ENCODE measurements at regions not wholly inside any gene's neighbourhood (a gene's known extent, or its start where the extent isn't known, plus 50 kb on each side); places are given as distances from the start of the nearest gene placed in this dataset.
A peak's percentile ranks its signal among the peaks of the same experiment; 100 is the strongest.
"Not testable (repeated sequence)": the region's sequence is repeated elsewhere in the genome, so short reads cannot be mapped to it uniquely, and the experiment has no call there.

DNA sequence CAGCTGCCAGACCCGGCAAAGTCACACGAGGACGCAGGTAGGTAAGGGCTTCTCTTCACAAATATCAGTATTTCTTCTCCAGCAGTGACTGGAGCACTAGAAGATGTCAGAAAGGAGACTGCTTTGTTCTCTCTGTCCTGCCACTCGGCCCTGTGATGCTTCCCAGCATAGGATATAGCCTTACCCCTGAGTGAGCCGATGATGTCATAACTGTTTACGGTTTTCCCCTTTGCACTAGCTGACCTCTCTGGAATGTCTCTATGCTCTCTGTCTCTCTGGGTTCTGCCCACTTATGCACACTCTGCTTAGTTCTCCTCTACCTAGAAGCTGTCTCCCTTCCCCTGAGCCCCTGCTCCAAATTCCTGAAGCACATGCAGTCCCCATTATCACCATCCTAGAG, 167.5 kb upstream of the PODXL start:
- no peak for DNase-seq

DNA sequence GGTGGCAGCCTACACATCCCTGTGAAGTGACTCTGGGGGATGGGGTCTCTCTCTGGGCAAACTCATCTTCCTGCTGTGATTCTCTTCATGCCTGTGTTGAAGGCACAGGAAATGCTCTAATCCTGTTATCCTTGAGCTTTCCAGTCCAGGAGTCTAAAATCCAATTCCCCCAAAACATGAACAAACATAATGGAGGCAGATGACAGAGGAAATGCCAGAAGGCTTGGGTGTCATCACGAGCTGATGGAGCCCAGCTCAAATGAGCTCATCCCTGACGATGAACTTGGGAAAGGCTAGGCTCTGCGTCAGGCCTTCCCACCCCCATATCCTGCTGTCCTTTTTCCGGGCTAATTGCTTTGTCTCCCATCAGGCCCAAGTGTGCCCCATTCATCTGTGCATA, 165.9 kb upstream of the PODXL start:
- no peak for DNase-seq

DNA sequence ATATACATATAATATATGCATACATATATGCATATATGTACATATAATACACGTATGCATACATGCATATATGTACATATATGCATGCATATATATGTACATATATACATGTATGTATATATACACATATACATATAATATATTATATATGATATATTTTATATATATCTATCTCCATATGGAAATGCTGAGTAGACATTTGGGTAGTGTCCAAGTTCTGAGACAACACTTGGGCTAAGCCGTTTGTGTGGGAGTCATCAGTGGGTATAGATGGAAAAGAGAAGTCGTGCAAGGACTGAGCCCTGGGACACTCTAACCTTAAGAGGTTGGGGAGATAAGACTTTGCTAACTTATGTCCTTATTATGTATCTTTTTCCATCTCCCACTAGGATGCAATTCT, 165.2 kb upstream of the PODXL start:
- no peak for DNase-seq

DNA sequence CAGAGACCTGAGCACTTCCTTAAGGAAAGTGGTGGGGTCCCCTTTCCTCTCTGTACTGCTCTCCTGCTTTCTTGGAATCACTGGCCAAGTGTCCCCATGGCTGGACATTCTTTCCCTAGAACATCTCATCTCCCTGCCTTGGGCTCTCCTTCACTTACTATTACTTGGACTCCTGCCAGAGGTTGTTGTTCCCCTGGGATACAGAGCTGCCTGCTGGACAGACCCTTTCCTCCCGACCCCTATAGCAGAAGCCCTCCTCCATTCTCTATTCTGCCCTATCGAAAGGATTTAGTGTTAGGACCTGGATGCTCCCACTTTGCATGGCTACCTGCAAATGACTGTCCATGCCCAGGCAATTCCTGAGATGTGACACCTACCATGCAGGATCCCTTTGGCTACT, 164.3 kb upstream of the PODXL start:
- no peak for DNase-seq

DNA sequence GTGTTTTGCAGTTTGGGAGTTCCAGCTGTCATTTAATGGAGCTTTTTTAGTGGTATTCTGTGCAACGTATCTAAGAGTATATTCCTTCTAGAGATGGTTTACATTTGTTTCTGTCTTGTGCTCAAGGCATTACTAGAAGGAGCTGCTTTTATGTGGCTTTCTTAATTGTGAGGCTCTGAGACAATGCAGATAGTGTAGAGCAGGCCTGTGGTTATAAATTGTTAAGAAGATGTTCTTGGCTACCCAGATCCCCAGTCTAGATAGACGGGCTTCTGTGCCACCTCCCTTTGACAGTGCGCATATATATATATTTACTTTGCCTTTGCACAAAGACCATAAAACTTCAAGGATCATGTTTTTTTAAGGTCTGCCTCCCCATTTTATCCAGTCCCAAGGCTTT, 160.8 kb upstream of the PODXL start:
- DNase-seq: no peak

DNA sequence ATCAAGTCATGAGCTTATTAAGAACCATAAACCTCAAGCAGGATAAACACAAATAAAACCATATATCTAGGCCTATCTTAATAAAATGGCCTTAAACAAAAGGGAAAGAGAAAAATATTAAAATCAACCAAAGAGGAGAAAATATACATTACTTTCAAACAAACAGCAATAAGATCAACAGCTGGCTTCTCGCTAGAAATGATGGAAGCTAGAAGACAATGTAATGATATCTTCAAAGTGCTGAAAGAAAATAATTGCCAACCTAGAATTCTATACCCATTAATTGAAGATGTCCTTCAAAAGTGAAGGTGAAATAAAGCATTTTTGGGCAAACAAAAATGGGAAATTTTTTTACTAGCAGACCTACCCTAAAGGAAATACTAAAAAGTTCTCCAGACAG, 142.9 kb upstream of the PODXL start:
- DNase-seq: no peak

DNA sequence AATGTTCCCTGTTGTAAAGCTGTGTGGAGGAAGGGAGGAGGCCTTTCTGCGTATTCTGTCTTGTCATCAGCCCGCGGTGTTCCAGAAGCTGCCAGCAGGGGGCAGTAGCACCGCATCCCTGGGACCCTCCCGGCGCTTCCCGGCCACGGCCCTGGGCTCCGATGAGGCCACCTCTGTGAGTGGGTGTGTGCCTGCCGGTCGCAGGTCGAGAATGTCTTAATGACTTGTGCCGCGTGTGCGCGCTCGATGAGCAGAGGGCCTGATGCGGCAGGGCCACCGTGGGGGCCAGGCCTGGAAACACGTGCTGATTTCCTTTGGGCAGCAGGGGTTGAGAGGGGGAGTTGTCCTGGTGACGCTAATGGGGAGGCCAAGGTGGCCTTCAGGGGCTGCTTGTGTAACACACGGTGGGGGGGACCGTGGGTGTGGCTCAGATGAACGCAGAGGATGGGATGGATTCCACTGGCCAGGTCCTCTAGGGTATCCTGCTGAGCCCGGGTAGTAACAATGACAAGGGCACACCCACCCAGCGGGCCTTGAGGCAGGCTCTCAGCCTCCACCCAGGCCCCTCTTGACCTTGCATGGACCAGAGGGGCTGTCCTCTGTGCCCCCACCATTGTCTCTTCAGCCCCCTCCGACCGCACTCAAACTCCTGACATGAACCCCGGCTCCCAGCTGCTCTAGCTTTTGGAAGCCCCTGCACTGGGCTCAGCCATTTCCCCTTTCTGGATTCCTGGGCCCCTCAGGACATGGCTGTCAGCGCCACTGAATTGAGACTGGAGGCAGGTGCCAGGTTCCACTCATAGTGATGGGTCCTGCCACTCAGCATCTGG, 135.9 kb upstream of the PODXL start:
- peak; percentile 44 to 65 (median 52) for DNase-seq

DNA sequence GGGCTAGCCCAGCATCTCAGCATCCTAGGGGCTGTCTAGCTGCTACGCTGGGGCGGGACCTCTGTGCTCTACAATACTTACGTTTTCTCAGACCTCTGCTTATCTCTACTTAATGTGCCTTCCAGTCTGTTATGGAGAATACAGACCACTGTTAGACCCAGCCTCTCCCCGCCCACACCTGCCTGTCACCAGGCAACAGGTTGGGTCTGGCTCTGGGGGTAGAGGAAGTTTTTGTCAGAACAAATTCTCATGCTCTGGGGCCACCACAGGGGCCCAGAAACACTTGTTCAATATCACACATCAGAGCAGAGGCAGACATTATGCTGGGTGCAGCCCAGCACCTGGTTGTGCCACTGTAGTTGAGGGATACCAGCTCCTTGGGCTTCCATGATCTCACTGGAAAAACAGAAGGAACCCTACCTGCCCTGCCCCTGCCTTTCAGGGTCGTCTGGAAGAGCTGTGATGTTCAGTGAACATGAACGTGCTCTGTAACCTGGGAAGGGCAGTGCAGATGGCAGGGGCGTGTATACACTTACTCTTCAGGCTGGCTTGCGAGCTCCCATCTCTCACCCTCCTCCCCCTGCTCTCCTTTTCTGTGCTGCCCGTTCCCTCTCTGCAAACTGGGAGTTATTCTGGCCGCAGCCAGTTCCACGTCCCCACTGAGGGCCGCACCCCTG, 135.2 kb upstream of the PODXL start:
- DNase-seq: no peak

DNA sequence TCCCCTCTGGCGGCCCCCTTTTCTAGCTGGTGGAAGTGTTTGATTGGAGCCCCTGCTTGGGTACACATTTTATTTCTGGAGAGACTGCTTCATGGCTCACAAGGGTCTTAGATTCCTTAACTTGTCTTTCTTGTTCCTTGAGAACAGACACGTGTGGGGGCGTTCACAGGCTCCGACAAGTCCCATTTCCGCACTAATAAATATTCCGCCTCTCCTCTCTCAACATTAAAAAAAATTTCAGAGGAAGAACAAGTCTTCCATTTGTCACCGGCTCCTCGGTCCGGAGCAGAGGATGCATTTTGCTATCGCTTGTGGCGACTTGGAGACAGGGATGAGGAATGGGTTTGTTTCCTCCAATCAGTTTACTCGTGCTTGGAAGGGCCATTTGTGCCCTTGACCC, 134.0 kb upstream of the PODXL start:
- no peak for DNase-seq

DNA sequence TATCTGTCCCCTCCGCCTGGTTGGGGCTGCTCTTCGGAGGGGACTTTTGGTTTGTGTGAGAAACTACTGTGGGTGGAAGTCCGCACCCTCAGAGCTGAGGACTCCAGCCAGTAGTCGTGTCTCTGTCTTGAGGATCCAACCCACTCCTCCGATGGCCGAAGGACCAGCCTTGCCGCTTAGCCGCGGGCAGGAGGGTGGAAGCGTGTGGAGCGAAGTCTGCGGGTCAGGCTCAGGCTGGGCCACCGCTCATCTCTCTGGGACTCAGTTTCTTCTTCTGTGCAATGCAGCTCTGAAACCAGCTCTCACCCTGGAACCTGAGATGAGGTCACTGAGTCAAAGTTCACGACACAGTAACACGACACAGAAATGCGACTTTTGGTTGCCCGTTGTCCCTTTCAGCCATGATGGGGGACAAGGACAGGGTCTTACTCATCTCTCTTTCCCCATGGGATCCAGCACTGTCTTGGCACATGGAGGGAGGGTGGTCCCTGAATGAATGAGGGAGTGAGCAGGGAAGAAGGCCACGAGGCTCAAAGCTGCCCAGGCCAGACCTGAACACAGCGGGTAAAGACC, 133.3 kb upstream of the PODXL start:
- DNase-seq: no peak

DNA sequence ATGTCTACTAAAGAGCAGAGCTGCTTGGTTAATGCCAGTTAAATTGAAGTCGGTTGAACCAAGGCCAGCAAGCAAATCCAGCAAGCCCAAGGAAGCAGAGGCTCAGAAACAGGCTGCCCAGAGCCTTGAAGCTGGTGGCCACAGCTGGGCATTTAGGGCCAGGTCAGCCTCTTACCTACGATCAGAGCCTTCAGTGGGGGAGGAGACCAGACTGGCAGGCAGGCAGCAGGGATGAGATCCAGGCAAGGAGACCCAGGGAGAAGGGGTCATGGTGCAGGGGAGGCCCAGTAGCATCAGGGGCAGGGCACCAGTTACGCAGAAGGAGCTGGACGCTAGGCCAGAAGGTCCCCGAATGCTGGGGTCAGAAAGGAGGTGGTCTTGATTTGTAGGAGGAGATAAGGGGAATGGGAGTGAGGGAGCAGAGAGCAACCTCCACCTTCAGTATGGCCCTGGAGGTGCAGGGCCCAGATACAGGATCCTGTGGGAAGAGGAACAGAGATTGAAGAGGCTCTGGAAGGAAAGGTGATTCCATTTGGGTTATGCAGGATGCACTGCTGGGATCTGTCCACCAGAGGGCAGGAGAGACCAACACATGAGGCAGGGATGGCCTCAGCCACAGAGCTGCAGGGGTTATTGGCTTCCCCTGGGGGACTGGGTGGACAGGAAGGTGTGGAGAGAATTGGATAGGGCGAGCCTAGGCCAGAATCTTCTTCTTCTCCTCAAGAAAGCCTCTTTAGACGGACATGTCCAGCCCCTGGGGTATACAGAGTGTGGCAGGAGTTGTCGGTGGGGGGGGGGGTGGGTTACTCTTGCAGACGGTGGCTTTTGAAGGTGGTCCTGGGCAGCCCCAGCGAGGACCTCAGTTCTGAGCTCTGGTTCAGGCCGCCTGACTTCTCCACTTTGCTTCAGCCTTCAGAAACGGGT, 132.6 kb upstream of the PODXL start:
- DNase-seq: peak; percentile 58 to 74 (median 66)

DNA sequence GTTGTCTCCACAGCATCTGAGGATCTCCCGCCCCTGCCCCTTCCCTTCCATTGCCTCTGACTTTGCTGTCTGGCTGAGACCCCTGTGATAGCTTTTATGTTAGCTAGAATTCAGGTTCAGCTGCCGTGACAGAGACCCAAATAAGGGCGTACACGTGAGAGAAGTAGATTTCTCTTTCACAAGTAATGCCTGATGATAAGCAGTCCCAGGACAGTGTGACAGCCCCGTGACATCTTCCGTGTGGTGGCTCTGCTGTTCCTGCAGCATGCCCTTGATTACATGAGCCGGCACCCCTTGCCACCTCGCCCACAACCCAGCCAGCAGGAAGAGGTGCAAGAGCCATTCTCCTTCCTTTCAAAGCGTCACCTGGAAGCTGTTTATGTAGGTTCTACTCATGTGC, 130.9 kb upstream of the PODXL start:
- no peak for DNase-seq

DNA sequence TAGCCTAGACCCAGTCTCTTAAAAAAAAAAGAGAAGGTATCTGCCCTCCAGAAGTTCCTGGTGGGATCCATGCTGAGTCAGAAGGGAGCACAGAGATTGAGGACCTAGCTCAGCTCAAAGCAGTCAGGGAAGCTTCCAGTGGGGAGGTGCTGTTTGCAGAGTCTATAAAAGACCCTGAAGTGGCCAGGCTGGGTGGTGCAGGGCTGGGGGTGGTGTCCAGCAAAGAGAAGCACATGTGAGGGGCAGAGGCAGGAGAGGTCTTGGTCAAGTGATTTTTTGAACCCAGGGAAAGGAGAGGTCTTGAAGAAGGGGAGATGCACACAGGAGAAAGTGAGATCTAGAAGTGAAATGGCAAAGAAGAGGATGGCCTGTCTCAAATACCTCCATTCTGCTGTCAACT, 130.4 kb upstream of the PODXL start:
- DNase-seq: no peak

DNA sequence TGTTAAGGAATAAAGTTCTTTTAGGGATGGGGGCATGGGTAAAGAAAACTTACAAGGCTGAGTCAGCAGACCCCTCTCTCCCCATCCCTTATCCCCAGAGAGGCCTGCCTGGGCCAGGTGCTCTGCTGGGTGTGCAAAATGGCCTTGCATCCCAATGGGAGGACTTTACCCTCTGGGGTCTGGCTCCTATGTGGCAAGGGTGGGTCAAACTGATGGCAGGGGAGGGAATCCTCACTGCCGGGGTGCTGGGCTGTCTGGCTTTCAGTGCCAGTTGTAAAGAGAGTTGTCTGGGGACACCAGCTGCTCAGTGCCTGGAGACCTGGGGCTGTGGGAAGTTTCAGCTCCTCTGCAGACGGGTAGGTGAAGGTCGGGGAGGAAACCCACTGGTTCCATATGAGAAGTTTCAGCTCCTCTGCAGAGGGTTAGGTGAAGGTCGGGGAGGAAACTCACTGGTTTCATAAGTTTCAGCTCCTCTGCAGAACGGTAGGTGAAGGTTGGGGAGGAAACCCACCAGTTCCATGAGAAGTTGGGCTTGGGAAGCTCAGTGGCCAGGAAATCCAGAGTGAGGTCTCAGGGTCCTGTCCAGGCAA, 127.2 kb upstream of the PODXL start:
- no peak for DNase-seq

DNA sequence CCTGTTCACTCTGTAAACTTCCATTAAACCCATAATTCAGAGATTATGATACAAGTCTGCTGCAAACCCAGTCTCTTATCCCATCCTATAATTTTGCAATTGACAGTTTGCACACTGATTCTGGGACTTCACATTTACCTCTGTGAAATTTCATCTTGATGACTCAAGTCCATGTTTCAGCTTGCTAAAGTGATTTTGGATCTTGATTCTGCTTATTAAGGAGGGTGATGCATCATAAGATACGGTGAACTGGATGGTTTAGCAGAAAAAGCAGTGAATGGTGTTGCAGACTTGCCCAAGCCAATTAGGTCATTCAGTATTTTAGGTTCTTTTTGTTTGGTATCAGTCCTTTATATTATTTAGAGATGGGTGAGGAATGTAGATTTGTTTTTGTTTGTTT, 125.5 kb upstream of the PODXL start:
- DNase-seq: no peak

DNA sequence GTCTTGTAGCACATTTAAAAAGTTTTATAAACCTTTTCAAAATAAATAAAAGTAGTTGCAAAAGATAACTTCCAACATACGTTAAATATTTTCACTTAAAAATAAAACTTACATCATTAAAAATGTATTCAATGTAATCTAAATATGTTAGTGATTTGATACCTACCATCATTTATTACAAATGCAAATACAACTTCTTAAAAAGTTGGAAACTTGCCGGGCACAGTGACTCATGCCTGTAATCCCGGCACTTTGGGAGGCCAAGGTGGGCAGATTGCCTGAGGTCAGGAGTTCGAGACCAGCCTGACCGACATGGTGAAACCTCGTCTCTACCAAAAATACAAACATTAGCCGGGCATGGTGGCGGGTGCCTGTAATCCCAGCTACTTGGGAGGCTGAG, 122.6 kb upstream of the PODXL start:
- DNase-seq: not testable (repeated sequence)

DNA sequence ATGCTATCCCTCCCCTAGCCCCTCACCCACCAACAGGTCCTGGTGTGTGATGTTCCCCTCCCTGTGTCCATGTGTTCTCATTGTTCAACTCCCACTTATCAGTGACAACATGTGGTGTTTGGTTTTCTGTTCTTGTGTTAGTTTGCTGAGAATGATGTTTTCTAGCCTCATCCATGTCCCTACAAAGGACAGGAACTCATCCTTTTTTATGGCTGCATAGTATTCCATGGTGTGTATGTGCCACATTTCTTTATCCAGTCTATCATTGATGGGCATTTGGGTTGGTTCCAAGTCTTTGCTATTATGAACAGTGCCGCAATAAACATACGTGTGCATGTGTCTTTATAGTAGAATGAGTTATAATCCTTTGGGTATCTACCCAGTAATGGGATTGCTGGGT, 120.4 kb upstream of the PODXL start:
- not testable (repeated sequence) for DNase-seq

DNA sequence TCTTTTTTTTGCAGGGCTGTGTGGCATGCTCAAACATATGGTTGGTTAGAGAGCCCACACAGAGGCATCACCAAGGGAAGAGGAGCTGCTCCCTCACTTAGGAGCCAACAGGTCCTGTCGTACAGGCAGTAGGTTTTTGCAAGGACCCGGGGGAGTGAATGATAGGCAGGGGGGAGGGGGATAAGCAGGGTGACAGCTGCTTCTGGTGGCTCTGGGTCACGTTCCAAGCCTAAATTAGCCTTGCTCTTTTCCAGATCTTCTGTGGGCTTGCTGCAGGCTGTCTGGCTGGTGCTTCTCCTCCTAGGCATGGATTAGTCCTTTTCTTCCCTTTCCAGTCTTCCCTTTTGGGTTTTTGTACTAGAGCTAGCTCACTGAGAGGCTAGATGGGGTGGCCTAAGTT, 117.7 kb upstream of the PODXL start:
- no peak for DNase-seq

DNA sequence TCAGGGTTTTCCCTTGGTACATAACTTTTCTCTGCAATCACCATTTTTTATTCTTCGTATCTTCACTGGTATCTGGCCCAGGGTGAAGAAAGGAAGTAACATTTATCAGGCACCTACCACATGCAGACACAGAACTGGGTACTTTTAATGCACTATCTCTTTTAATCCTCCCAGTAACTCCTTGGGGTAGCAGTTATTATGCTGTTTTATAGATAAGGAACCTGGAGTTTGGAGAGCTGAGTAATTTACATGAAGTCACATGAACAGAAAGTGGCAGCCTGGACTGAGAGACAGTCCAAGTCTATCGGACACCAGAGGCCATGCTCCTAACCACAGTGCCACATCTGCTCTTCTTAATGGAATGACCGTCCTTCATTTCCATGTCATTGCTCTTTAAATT, 117.1 kb upstream of the PODXL start:
- no peak for DNase-seq

DNA sequence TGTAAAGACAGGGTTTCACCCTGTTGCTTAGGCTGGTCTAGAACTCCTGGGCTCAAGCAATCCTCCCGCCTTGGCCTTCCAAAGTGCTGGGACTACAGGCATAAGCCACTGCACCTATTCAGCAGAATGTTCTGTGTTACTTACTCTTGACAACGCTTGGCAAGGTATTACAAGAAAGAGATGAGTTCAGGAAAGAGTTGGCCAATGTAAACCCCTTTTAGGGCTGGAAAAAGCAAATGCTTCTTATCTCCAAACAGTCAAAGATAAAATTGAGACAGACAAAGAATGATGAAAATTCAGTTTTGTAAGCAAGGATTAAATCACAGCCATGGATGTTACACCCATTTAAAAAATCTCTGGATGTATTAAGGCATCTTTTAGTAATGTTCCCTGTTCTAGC, 114.0 kb upstream of the PODXL start:
- no peak for DNase-seq

DNA sequence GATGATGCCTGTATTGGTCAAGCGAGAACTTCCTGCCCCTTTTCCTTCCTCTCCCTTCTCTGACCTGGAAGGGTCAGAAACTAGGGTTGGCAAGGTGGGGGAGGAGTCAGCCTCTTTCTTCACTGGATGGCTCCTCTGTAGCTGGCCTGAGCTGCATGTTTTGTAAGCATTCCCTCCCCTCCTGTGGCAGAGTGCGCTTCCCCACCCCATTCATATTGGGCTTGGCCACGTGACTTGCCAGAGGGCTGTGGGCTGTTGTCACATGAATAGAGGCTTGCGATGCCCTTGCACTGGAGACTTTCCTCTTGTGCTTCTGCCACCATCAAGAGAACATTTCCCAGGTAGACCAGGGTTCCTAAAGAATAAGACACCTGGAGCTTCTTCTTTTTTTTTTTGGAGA, 111.3 kb upstream of the PODXL start:
- no peak for DNase-seq

DNA sequence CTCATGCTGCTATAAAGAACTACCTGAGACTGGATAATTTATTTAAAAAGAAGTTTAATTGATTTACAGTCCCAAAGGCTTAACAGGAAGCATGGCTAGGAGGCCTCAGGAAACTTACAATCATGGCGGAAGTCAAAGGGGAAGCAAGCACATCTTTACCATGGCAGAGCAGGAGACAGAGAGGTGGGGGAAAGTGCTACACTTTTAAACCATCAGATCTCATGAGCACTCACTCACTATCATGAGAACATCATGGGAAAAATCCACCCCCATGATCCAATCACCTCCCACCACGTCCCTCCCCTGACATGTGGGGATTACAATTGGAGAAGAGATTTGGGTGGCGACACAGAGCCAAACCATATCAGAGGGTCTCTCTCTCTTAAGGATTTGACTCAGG, 108.6 kb upstream of the PODXL start:
- no peak for DNase-seq

DNA sequence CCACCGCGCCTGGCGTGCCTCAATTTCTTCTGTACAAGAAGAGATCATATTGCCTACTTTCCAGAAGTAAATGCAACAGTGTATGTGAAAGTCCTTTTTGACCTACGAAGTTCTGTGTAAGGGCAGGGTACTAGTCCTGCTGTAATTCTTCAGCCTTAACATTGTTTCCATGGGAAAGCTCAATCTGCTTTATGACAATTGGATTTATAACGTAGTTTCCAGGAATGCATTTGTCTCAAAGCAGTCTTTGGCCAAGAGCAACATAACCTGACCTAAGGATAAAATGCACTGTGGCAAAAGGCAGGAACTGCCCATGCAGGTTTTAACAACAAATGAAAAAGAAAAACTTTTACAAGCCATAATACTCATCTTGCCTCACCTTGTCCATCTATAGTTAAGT, 108.1 kb upstream of the PODXL start:
- no peak for DNase-seq

Data from suppressor macrophage (primary cell).